Breast epithelium (tissue), 4 donors: ENCODE measurements at regions not wholly inside any gene's neighbourhood (a gene's known extent, or its start where the extent isn't known, plus 50 kb on each side); places are given as distances from the start of the nearest gene placed in this dataset.

Experiments
- DNase-seq, 2 donors: peaks; one replicate each; pipeline ENCODE4 v3.0.0-alpha.2; 2019; ENCODE audit warnings: low spot score in 2 of 2
- H3K27ac ChIP-seq, 2 donors: fragments of 200-600 bp; sonication (generic) in 1 of 2; one replicate each; pipeline ENCODE4 v1.5.1; 2016 to 2019; ENCODE audit warnings: mild to moderate bottlenecking in 1 of 2
- H3K27me3 ChIP-seq, 2 donors: fragments of 200-600 bp; sonication (generic) in 1 of 2; one replicate each; pipeline versions ENCODE4 v1.5.1 to v1.6.0; 2017 to 2019; ENCODE audit warnings: control low read depth in 1 of 2, mild to moderate bottlenecking in 1 of 2
- H3K36me3 ChIP-seq: fragments of 200-600 bp; one replicate; pipeline ENCODE4 v1.5.1; 2019
- H3K4me1 ChIP-seq, 2 donors: fragments of 200-600 bp; sonication (generic); one replicate each; pipeline ENCODE4 v1.5.1; 2016 to 2019; ENCODE audit warnings: control low read depth in 1 of 2
- H3K4me3 ChIP-seq, 3 donors: fragments of 200-600 bp; sonication (generic); 1 replicate in 2 of 3; 2 replicates in 1 of 3; pipeline ENCODE4 v1.5.1; 2016 to 2019; ENCODE audit warnings: mild to moderate bottlenecking in 3 of 3, moderate library complexity in 2 of 3
- H3K9me3 ChIP-seq, 2 donors: fragments of 200-600 bp; sonication (generic) in 1 of 2; one replicate each; pipeline ENCODE4 v1.5.1; 2016 to 2019; ENCODE audit warnings: control low read depth in 1 of 2
- POLR2A ChIP-seq: fragments of 450-650 bp; IDR thresholded peaks from one replicate; pipeline ENCODE4 v1.6.1; 2016; ENCODE audit warnings: antibody characterized with exemption, mild to moderate bottlenecking, moderate library complexity
- POLR2AphosphoS5 ChIP-seq, 3 donors: sonication (generic); formaldehyde crosslinking; IDR thresholded peaks; one replicate each; pipeline ENCODE4 v1.6.1; 2017; ENCODE audit warnings: antibody characterized with exemption in 3 of 3
- intact Hi-C: fragments of 100-400 bp; cut with DNase I; formaldehyde crosslinking; loops from one replicate; pipeline ENCODE4 v1.15.1; 2023; ENCODE audit warnings: low total_unique reads
- TF ChIP-seq, protein P1 (sequence below), 3 donors: fragments of 450-650 bp; IDR thresholded peaks; one replicate each; pipeline ENCODE4 v1.5.1; 2016 to 2017; ENCODE audit warnings: antibody characterized with exemption in 3 of 3, mild to moderate bottlenecking in 3 of 3, moderate library complexity in 3 of 3

DNA sequence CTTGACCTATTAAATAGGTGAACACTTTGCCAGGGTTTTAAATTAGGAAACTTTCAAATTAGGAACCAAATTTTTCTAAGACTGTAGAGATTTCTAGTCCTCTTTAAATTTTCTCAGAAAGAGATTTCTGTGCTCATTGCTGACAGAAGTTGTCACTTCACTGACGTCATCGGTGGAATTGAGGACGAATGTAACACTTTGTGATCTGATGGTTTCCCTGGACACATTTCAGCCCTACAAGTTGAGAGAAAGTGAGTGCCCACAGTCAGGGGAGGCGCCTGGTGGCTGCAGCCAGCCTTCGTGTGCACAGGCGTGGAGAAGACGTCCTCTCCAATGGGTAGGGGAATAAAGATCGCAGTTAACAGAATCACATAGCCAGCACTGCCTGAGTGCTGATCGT lies 396.5 kb upstream of the TSHZ3 start:
- Histone ChIP-seq H3K27ac (no peak overlapping the region), H3K4me1 (no peaks in the 10 kb centered on the region), H3K9me3 (no peaks in the 10 kb centered on the region), H3K4me3 (no peak overlapping the region), H3K27me3 (no peaks in the 10 kb centered on the region), H3K36me3 (no peaks in the 10 kb centered on the region)
- intact Hi-C loops, result no loop called here
- TF ChIP-seq POLR2A (no peak), POLR2AphosphoS5 (IDR thresholded peaks at IDR 0.05) (no peak)
- no peak for DNase-seq

- Histone ChIP-seq H3K27me3 (no peaks in the 10 kb centered on the region), H3K9me3 (no peaks in the 10 kb centered on the region), H3K27ac (no peak overlapping the region), H3K36me3 (no peaks in the 10 kb centered on the region), H3K4me1 (no peaks in the 10 kb centered on the region), H3K4me3 (no peak overlapping the region)
- DNase-seq, result no peak
- intact Hi-C loops, result no loop called here
- TF ChIP-seq, protein P1, sequence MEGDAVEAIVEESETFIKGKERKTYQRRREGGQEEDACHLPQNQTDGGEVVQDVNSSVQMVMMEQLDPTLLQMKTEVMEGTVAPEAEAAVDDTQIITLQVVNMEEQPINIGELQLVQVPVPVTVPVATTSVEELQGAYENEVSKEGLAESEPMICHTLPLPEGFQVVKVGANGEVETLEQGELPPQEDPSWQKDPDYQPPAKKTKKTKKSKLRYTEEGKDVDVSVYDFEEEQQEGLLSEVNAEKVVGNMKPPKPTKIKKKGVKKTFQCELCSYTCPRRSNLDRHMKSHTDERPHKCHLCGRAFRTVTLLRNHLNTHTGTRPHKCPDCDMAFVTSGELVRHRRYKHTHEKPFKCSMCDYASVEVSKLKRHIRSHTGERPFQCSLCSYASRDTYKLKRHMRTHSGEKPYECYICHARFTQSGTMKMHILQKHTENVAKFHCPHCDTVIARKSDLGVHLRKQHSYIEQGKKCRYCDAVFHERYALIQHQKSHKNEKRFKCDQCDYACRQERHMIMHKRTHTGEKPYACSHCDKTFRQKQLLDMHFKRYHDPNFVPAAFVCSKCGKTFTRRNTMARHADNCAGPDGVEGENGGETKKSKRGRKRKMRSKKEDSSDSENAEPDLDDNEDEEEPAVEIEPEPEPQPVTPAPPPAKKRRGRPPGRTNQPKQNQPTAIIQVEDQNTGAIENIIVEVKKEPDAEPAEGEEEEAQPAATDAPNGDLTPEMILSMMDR (IDR thresholded peaks at IDR 0.05), result no peak
- TF ChIP-seq POLR2AphosphoS5 (IDR thresholded peaks at IDR 0.05), result no peak
- no peak for TF ChIP-seq POLR2A
These were observed 400.0 kb upstream of the TSHZ3 start for GRCh38 chr19:31749231-31749630.

GRCh38 chr19:31759359-31759758 lies 410.1 kb upstream of the TSHZ3 start:
- intact Hi-C loops, result no loop called here
- Histone ChIP-seq H3K9me3 (no peaks in the 10 kb centered on the region), H3K27ac (no peak overlapping the region), H3K27me3 (no peaks in the 10 kb centered on the region), H3K4me3 (no peak overlapping the region), H3K4me1 (no peaks in the 10 kb centered on the region), H3K36me3 (no peaks in the 10 kb centered on the region)
- TF ChIP-seq POLR2AphosphoS5 (IDR thresholded peaks at IDR 0.05) (no peak), POLR2A (no peak)
- TF ChIP-seq, protein P1 (IDR thresholded peaks at IDR 0.05), result no peak
- no peak for DNase-seq

- no peaks in the 10 kb centered on the region for H3K9me3 ChIP-seq
- DNase-seq, result no peak
- H3K4me3 ChIP-seq, result no peak overlapping the region
- TF ChIP-seq POLR2A (no peak), POLR2AphosphoS5 (IDR thresholded peaks at IDR 0.05) (no peak)
- TF ChIP-seq, protein P1 (IDR thresholded peaks at IDR 0.05), result no peak
- H3K27me3 ChIP-seq, result no peaks in the 10 kb centered on the region
- H3K4me1 ChIP-seq, result no peaks in the 10 kb centered on the region
- no peaks in the 10 kb centered on the region for H3K36me3 ChIP-seq
- intact Hi-C loops, result no loop called here
- H3K27ac ChIP-seq, result no peak overlapping the region
These were observed 412.2 kb upstream of the TSHZ3 start for GRCh38 chr19:31761281-31761913.

GRCh38 chr19:31770223-31770622 lies 421.0 kb upstream of the TSHZ3 start:
- no peak for DNase-seq
- H3K9me3 ChIP-seq, result no peaks in the 10 kb centered on the region

More at GRCh38 chr19:31770223-31770622, 421.0 kb upstream of the TSHZ3 start:
- Histone ChIP-seq H3K27ac (no peak overlapping the region), H3K27me3 (no peaks in the 10 kb centered on the region), H3K36me3 (no peaks in the 10 kb centered on the region), H3K4me1 (no peaks in the 10 kb centered on the region), H3K4me3 (no peak overlapping the region)
- TF ChIP-seq POLR2AphosphoS5 (IDR thresholded peaks at IDR 0.05) (no peak), POLR2A (no peak)
- TF ChIP-seq, protein P1 (IDR thresholded peaks at IDR 0.05), result no peak
- intact Hi-C loops, result no loop called here
